ENCODE measurements at regions not wholly inside any gene's neighbourhood (a gene's known extent, or its start where the extent isn't known, plus 50 kb on each side); places are given as distances from the start of the nearest gene placed in this dataset.

- ChIA-PET POLR2A (no interaction called here), CTCF (no interaction called here)
- intact Hi-C loops (cut with micrococcal nuclease; ENCODE audit: unreplicated experiment) (no loop called here), in situ Hi-C loops (cut with HindIII; ENCODE audit: low pct_unique_long_range_greater_than_20kb, low sequenced_read_pairs) (no loop called here)
- ATAC-seq, result no peak
- peaks cover 7% of the 10 kb centered on the region; the same call in 1 of the 2 replicates for H3K36me3 ChIP-seq (ENCODE audit: control insufficient read depth, insufficient read depth, low read length)
- H3K4me1 ChIP-seq (ENCODE audit: control insufficient read depth, insufficient read depth, low read length), result peaks cover 48% of the 10 kb centered on the region
- TF ChIP-seq TCF7L2 (IDR thresholded peaks at IDR 0.05; ENCODE audit: low read depth, low read length), result no peak
- no peak for TF ChIP-seq SIN3A (IDR thresholded peaks at IDR 0.05; ENCODE audit: borderline replicate concordance, insufficient read depth, low read depth, low read length)
- TF ChIP-seq CTCF (IDR thresholded peaks at IDR 0.05), result no peak
- no peak for TF ChIP-seq POLR2AphosphoS5 (IDR thresholded peaks at IDR 0.05; ENCODE audit: low read depth, low read length)
- TF ChIP-seq REST (IDR thresholded peaks at IDR 0.05; ENCODE audit: insufficient read depth in 1 of 2, low read depth in 2 of 2, low read length in 1 of 2), result no peak
- no peak overlapping the region; the same call in 1 of the 2 replicates for H3K27ac ChIP-seq (ENCODE audit: low read length)
- no peak overlapping the region for H3K4me3 ChIP-seq (ENCODE audit: low read depth in 2 of 2, low read length in 2 of 2)
- no peaks in the 10 kb centered on the region for H3K9me3 ChIP-seq (ENCODE audit: control insufficient read depth, insufficient read depth, low read depth, low read length)
- no TSS peak for BruUV-seq (replicated peaks)
- DNase-seq (ENCODE audit: low read depth, low spot score), result no peak
- H3K27me3 ChIP-seq (ENCODE audit: control insufficient read depth, insufficient read depth, low read length), result no peaks in the 10 kb centered on the region
These were observed 56.2 kb downstream of the ARHGAP35 start for GRCh38 chr19:46917002-46917401.

DNA sequence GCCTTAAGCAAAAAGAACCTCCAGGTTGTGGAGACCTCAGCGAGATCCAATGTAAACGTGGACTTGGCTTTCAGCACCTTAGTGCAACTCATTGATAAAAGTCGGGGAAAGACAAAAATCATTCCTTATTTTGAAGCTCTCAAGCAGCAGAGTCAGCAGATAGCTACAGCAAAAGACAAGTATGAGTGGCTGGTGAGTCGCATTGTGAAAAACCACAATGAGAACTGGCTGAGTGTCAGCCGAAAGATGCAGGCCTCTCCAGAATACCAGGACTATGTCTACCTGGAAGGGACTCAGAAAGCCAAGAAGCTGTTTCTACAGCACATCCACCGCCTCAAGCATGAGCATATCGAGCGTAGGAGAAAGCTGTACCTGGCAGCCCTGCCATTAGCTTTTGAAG, 58.5 kb downstream of the ARHGAP35 start:
- ChIA-PET POLR2A (no interaction called here), CTCF (interaction anchor here (0.5 kb wide), 1 partner anchor 338 kb away, joined by 5 read pairs; no protein-coding TSS in a partner anchor)
- no peak for TF ChIP-seq POLR2AphosphoS5 (IDR thresholded peaks at IDR 0.05; ENCODE audit: low read depth, low read length)
- TF ChIP-seq REST (IDR thresholded peaks at IDR 0.05; ENCODE audit: insufficient read depth in 1 of 2, low read depth in 2 of 2, low read length in 1 of 2), result no peak
- TF ChIP-seq SIN3A (IDR thresholded peaks at IDR 0.05; ENCODE audit: borderline replicate concordance, insufficient read depth, low read depth, low read length), result no peak
- TF ChIP-seq CTCF (IDR thresholded peaks at IDR 0.05), result no peak
- TF ChIP-seq TCF7L2 (IDR thresholded peaks at IDR 0.05; ENCODE audit: low read depth, low read length), result no peak
- ATAC-seq (peak; percentile 61; the same call in 1 of the 2 replicates), DNase-seq (ENCODE audit: low read depth, low spot score) (no peak)
- peaks cover 33% of the 10 kb centered on the region for H3K4me1 ChIP-seq (ENCODE audit: control insufficient read depth, insufficient read depth, low read length)
- BruUV-seq (replicated peaks), result no TSS peak
- H3K9me3 ChIP-seq (ENCODE audit: control insufficient read depth, insufficient read depth, low read depth, low read length), result no peaks in the 10 kb centered on the region
- H3K27me3 ChIP-seq (ENCODE audit: control insufficient read depth, insufficient read depth, low read length), result no peaks in the 10 kb centered on the region
- no peak overlapping the region for H3K4me3 ChIP-seq (ENCODE audit: low read depth in 2 of 2, low read length in 2 of 2)
- in situ Hi-C loops (cut with HindIII; ENCODE audit: low pct_unique_long_range_greater_than_20kb, low sequenced_read_pairs) (no loop called here), intact Hi-C loops (cut with micrococcal nuclease; ENCODE audit: unreplicated experiment) (no loop called here)
- H3K27ac ChIP-seq (ENCODE audit: low read length), result no peak overlapping the region
- peaks cover 9% of the 10 kb centered on the region; the same call in 1 of the 2 replicates for H3K36me3 ChIP-seq (ENCODE audit: control insufficient read depth, insufficient read depth, low read length)
